ENCODE measurements at regions not wholly inside any gene's neighbourhood (a gene's known extent, or its start where the extent isn't known, plus 50 kb on each side); places are given as distances from the start of the nearest gene placed in this dataset.

- H3K27ac ChIP-seq, result no peak overlapping the region
- DNase-seq (no peak), ATAC-seq (no peak)
- H3K4me3 ChIP-seq, result no peak overlapping the region
- no peaks in the 10 kb centered on the region for H3K9me3 ChIP-seq
- H3K4me1 ChIP-seq, result no peaks in the 10 kb centered on the region
- intact Hi-C loops (cut with DNase I), result no loop called here
- no peak for TF ChIP-seq CTCF (IDR thresholded peaks at IDR 0.05)
- H3K36me3 ChIP-seq, result no peaks in the 10 kb centered on the region
- H3K27me3 ChIP-seq, result no peaks in the 10 kb centered on the region
These were observed 252.4 kb upstream of the FAT4 start for GRCh38 chr4:125062115-125063050.

DNA sequence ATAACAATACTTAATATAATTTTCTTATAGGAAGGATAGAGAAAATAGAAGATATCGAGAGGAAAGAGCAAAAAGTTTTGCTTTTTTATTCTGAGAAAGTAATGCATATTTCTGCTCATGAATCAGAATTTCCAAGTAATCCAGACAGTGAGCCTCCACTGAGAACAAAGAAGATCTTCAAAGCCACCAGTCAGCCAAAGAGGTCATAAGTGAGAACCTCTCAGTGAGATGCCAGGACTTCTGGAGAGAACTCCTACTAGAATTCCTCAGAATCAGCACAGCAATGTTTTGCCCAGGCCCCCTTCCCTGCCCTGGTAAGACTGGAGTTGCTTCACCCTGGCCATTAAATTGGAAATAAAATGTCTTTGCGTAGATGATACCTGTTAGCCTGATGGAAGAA, 254.4 kb upstream of the FAT4 start:
- no peak overlapping the region for H3K27ac ChIP-seq

GRCh38 chr4:125049711-125050110, 265.0 kb upstream of the FAT4 start:
- Histone ChIP-seq H3K9me3 (no peaks in the 10 kb centered on the region), H3K27ac (no peak overlapping the region), H3K36me3 (no peaks in the 10 kb centered on the region), H3K27me3 (no peaks in the 10 kb centered on the region), H3K4me3 (no peak overlapping the region), H3K4me1 (peaks cover 4% of the 10 kb centered on the region)
- intact Hi-C loops (cut with DNase I), result no loop called here
- no peak for TF ChIP-seq CTCF (IDR thresholded peaks at IDR 0.05)
- DNase-seq (no peak), ATAC-seq (no peak)

More for the DNA sequence above, 254.4 kb upstream of the FAT4 start:
- DNase-seq (no peak), ATAC-seq (no peak)
- H3K27me3 ChIP-seq, result no peaks in the 10 kb centered on the region
- no peaks in the 10 kb centered on the region for H3K9me3 ChIP-seq
- H3K36me3 ChIP-seq, result no peaks in the 10 kb centered on the region
- H3K4me1 ChIP-seq, result no peaks in the 10 kb centered on the region
- intact Hi-C loops (cut with DNase I), result no loop called here
- TF ChIP-seq CTCF (IDR thresholded peaks at IDR 0.05), result no peak
- no peak overlapping the region for H3K4me3 ChIP-seq

DNA sequence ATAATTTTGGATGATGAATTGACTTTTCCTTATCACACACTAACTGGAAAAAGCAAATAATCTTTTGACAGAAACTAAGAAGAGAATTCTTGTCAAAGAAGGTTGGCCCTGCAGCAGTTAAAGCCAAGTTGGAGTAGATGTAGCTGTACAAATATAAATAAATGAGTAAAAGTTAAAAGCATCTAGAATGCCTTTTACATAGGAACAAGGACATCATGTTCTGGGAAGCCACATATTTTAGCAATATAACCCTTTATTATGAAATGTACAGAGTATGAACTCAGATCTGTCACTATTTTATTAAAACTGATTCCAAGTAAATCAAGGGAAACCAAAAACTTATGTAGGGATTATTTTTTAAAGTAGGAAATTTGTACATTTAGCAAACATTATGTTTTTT, 269.4 kb upstream of the FAT4 start:
- Histone ChIP-seq H3K27me3 (no peaks in the 10 kb centered on the region), H3K36me3 (no peaks in the 10 kb centered on the region), H3K4me3 (no peak overlapping the region), H3K27ac (no peak overlapping the region), H3K9me3 (no peaks in the 10 kb centered on the region), H3K4me1 (peaks cover 4% of the 10 kb centered on the region)
- no peak for ATAC-seq
- no peak for DNase-seq
- intact Hi-C loops (cut with DNase I), result no loop called here
- TF ChIP-seq CTCF (IDR thresholded peaks at IDR 0.05), result no peak

DNA sequence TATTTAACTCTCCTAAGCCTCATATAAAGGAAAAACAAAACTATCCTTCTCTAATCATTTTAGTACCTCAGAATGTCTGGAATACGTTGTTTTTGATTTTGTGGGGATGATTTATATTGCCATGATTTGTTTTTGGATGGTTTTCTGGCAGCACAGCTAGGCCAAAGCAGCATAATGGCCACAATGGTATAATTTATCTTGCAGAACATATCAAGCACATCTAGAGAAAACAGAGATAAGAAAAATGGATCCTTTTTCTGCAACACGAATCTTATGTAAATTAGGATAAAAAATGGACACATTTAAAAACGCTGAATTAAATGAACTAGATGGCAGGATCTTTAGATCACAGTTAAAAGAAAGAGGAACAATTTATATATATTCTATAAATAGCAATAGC, 269.9 kb upstream of the FAT4 start:
- DNase-seq (no peak), ATAC-seq (no peak)
- Histone ChIP-seq H3K4me3 (no peak overlapping the region), H3K27me3 (no peaks in the 10 kb centered on the region), H3K27ac (no peak overlapping the region), H3K9me3 (no peaks in the 10 kb centered on the region), H3K36me3 (no peaks in the 10 kb centered on the region), H3K4me1 (peaks cover 4% of the 10 kb centered on the region)
- intact Hi-C loops (cut with DNase I), result no loop called here
- TF ChIP-seq CTCF (IDR thresholded peaks at IDR 0.05), result no peak
